Lower leg skin (tissue), 4 donors: ENCODE measurements at regions not wholly inside any gene's neighbourhood (a gene's known extent, or its start where the extent isn't known, plus 50 kb on each side); places are given as distances from the start of the nearest gene placed in this dataset.

Experiments used
- DNase-seq, 2 donors: peaks; one replicate each; pipeline ENCODE4 v3.0.0-alpha.2; 2019; ENCODE audit warnings: low spot score in 2 of 2
- H3K4me3 ChIP-seq: fragments of 200-600 bp; sonication (generic); 2 replicates; pipeline ENCODE4 v1.5.1; 2017; ENCODE audit warnings: mild to moderate bottlenecking, low read depth; ENCODE audit not compliant: poor library complexity, severe bottlenecking
- CTCF ChIP-seq, 3 donors: fragments of 450-650 bp; IDR thresholded peaks; one replicate each; pipeline ENCODE4 v1.5.1; 2016; ENCODE audit warnings: antibody characterized with exemption in 3 of 3, mild to moderate bottlenecking in 3 of 3, moderate library complexity in 2 of 3
- POLR2A ChIP-seq, 2 donors: fragments of 450-650 bp; IDR thresholded peaks; one replicate each; pipeline ENCODE4 v1.6.1; 2016 to 2017; ENCODE audit warnings: antibody characterized with exemption in 2 of 2, mild to moderate bottlenecking in 1 of 2, moderate library complexity in 1 of 2
- WGBS, 2 donors: methylation state at CpG; one replicate each; pipeline ENCODE4 v1.1.5; 2018; 5-methylcytosine and 5-hydroxymethylcytosine counted together
- intact Hi-C: fragments of 100-400 bp; cut with DNase I; formaldehyde crosslinking; loops from one replicate; pipeline ENCODE4 v1.15.0; 2023; ENCODE audit warnings: low total_unique reads

- intact Hi-C loops = no loop called here
- no peak overlapping the region for H3K4me3 ChIP-seq
- 49 to 63% methylated on average over 1 of the region's 1 CpG for WGBS, 2 donors
- no peak for TF ChIP-seq POLR2A (IDR thresholded peaks at IDR 0.05)
- no peak for TF ChIP-seq CTCF (IDR thresholded peaks at IDR 0.05)
- DNase-seq = no peak
These were observed 348.1 kb downstream of the ANKRD7 start for GRCh38 chr7:118572604-118573003.

- TF ChIP-seq POLR2A (IDR thresholded peaks at IDR 0.05) (no peak), CTCF (IDR thresholded peaks at IDR 0.05) (no peak)
- WGBS, 2 donors = 20 to 33% methylated on average over 5 of the region's 5 CpGs
- H3K4me3 ChIP-seq = no peak overlapping the region
- intact Hi-C loops = no loop called here
- DNase-seq = no peak
These were observed 348.6 kb downstream of the ANKRD7 start for GRCh38 chr7:118573085-118573484.

GRCh38 chr7:118575393-118575948 lies 351.0 kb downstream of the ANKRD7 start:
- WGBS, 2 donors = 27 to 36% methylated on average over 1 of the region's 1 CpG
- H3K4me3 ChIP-seq = no peak overlapping the region
- intact Hi-C loops = no loop called here
- TF ChIP-seq CTCF (IDR thresholded peaks at IDR 0.05) = no peak
- TF ChIP-seq POLR2A (IDR thresholded peaks at IDR 0.05) = no peak
- no peak for DNase-seq

GRCh38 chr7:118580743-118581382 lies 356.4 kb downstream of the ANKRD7 start:
- intact Hi-C loops = no loop called here
- H3K4me3 ChIP-seq = no peak overlapping the region
- no peak for DNase-seq
- WGBS, 2 donors = 48 to 57% methylated on average over 3 of the region's 3 CpGs
- TF ChIP-seq POLR2A (IDR thresholded peaks at IDR 0.05) = no peak
- no peak for TF ChIP-seq CTCF (IDR thresholded peaks at IDR 0.05)

- DNase-seq = no peak
- intact Hi-C loops = no loop called here
- TF ChIP-seq POLR2A (IDR thresholded peaks at IDR 0.05) = no peak
- WGBS, 2 donors = 17 to 27% methylated on average over 1 of the region's 1 CpG
- no peak overlapping the region for H3K4me3 ChIP-seq
These were observed 359.1 kb downstream of the ANKRD7 start for GRCh38 chr7:118583641-118584040.

- TF ChIP-seq CTCF (IDR thresholded peaks at IDR 0.05) (no peak), POLR2A (IDR thresholded peaks at IDR 0.05) (no peak)
- WGBS, 2 donors = 75 to 77% methylated on average over 1 of the region's 1 CpG
- no peak for DNase-seq
- intact Hi-C loops = no loop called here
- no peak overlapping the region for H3K4me3 ChIP-seq
These were observed 361.7 kb downstream of the ANKRD7 start for GRCh38 chr7:118586248-118586647.
